GM12874 (cell line): ENCODE measurements at regions not wholly inside any gene's neighbourhood (a gene's known extent, or its start where the extent isn't known, plus 50 kb on each side); places are given as distances from the start of the nearest gene placed in this dataset.
A peak's percentile ranks its signal among the peaks of the same experiment; 100 is the strongest.

Experiments
- TF ChIP-seq, protein P1 (sequence below): IDR thresholded peaks from 2 replicates; pipeline ENCODE4 v1.5.1; 2011; ENCODE audit warnings: low read depth, mild to moderate bottlenecking, control low read depth, low read length, moderate library complexity; ENCODE audit not compliant: insufficient read depth

DNA sequence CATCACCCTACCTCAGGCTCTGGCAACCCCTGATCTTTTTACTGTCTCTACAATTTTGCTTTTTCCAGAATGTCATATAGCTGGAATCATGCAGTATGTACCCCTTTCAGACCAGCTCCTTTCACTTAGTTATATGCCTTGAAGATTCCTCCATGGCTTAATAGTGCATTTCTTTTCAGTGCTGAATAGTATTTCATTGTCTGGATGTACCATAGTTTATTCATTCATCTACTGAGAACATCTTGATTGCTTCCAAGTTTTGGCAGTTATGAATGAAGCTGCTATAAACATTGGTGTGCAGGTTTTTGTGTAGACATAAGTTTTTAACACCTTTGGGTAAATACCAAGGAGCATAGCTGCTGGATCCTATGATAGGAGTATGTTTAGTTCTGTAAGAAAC, 50.8 kb upstream of the ANP32A start:
- TF ChIP-seq, protein P1, sequence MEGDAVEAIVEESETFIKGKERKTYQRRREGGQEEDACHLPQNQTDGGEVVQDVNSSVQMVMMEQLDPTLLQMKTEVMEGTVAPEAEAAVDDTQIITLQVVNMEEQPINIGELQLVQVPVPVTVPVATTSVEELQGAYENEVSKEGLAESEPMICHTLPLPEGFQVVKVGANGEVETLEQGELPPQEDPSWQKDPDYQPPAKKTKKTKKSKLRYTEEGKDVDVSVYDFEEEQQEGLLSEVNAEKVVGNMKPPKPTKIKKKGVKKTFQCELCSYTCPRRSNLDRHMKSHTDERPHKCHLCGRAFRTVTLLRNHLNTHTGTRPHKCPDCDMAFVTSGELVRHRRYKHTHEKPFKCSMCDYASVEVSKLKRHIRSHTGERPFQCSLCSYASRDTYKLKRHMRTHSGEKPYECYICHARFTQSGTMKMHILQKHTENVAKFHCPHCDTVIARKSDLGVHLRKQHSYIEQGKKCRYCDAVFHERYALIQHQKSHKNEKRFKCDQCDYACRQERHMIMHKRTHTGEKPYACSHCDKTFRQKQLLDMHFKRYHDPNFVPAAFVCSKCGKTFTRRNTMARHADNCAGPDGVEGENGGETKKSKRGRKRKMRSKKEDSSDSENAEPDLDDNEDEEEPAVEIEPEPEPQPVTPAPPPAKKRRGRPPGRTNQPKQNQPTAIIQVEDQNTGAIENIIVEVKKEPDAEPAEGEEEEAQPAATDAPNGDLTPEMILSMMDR = no peak

DNA sequence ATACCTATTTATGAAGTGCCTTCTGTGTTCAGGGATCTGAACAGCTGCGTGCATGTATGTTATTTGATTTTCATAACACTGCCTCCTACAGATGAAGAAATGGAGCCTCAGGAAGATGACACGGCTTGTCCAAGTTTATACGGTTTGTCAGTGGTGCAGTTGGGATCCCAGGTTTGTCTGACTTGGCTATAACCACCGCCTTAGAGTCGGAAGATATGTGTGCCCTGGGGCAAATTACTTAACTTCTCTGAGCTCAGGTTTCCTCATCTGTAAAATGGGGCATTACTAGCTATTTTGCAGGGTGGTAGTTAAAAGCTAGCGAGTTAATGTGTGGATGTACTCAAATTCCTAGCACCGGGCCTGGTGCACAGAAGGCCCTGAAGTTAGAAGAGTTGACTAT, 54.1 kb upstream of the ANP32A start:
- TF ChIP-seq, protein P1 = no peak

DNA sequence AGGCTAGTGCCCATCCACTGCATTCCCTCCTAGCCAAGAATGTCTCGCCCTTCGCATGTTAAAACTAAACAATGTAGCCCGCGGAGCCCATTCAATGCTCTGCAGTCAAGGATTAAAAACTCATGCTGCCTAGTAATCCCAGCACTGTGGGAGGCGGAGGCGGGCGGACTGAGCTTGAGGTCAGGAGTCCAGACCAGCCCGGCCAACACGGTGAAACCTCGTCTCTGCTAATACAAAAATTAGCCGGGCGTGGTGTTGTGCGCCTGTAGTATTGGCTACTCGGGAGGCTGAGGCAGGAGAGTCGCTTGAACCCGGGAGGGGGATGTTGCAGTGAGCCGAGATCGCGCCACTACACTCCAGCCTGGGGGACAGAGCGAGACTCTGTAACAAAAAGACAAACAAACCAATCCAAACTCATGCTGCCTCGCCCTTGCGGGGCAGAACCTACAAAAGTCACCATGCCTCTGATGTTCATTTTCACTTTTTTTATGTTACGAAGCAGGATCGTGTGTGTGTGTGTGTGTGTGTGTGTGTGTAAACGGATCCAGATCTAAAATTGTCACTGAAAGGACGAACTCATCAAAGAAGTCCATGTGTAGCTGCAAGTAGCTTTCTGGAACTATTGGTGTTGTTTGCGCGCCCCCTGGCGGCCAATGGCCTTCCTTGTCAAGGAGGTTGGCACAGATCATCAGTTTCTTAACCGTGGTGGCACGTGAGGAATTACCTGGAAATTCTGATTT, 54.8 kb upstream of the SPESP1 start:
- TF ChIP-seq, protein P1 = peak; percentile 76

DNA sequence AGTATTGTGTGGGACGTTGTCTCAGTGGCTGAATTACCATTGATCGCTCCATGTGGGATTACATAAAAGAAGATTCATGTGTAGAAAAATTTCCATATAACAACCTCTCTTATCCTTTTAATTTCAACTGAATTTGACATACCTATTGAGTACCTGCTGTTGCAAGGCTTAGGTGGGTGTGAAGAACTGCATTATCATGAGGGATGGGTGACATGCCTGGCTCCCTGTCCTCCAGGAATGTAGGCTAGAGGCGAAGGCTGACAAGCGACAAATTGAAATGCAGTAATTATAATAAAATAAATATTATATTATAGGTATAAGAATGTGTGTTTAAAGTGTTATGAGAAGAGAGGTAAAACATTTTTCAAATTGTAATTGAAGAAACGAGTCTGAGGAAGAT, 52.7 kb upstream of the SPESP1 start:
- TF ChIP-seq, protein P1 = no peak

DNA sequence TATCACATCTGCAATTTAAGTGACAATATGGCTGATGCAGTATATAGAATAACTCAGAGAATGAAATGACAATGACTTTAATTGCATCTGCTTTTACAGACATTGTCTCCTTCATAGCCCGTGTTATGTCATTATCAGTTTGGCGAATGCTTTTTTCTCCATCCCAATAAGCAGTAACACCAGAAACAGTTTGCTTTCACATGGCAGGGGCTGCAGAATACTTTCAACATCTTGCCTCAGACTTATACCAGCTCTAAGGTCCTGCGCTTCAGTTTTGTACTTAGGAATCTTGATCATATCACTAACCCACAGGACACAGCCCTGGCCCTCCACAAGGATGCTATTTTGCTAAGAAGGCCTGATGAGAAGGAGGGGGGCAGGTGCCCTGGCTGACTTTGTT, 49.9 kb upstream of the SPESP1 start:
- TF ChIP-seq, protein P1 = no peak
